Esophagus muscularis mucosa (tissue), 3 donors: ENCODE measurements at regions not wholly inside any gene's neighbourhood (a gene's known extent, or its start where the extent isn't known, plus 50 kb on each side); places are given as distances from the start of the nearest gene placed in this dataset.

Experiments used
- POLR2AphosphoS5 ChIP-seq, 2 donors: sonication (generic); formaldehyde crosslinking; IDR thresholded peaks; one replicate each; pipeline ENCODE4 v1.6.1; 2017; ENCODE audit warnings: antibody characterized with exemption in 2 of 2
- TF ChIP-seq, protein P1 (sequence below), 3 experiments: fragments of 200-600 bp in 2 of 3; fragments of 450-650 bp in 1 of 3; sonication (generic) in 2 of 3; IDR thresholded peaks; one replicate each; pipeline ENCODE4 v1.5.1; 2017 to 2019; ENCODE audit warnings: antibody characterized with exemption in 3 of 3, mild to moderate bottlenecking in 2 of 3, moderate library complexity in 1 of 3

- no peak for TF ChIP-seq POLR2AphosphoS5 (IDR thresholded peaks at IDR 0.05)
- TF ChIP-seq, protein P1, sequence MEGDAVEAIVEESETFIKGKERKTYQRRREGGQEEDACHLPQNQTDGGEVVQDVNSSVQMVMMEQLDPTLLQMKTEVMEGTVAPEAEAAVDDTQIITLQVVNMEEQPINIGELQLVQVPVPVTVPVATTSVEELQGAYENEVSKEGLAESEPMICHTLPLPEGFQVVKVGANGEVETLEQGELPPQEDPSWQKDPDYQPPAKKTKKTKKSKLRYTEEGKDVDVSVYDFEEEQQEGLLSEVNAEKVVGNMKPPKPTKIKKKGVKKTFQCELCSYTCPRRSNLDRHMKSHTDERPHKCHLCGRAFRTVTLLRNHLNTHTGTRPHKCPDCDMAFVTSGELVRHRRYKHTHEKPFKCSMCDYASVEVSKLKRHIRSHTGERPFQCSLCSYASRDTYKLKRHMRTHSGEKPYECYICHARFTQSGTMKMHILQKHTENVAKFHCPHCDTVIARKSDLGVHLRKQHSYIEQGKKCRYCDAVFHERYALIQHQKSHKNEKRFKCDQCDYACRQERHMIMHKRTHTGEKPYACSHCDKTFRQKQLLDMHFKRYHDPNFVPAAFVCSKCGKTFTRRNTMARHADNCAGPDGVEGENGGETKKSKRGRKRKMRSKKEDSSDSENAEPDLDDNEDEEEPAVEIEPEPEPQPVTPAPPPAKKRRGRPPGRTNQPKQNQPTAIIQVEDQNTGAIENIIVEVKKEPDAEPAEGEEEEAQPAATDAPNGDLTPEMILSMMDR (IDR thresholded peaks at IDR 0.05) = no peak
Measured at GRCh38 chr7:32150589-32150988, 80.4 kb upstream of the PDE1C start.
